GM13976 (cell line): ENCODE measurements at regions not wholly inside any gene's neighbourhood (a gene's known extent, or its start where the extent isn't known, plus 50 kb on each side); places are given as distances from the start of the nearest gene placed in this dataset.

ENCODE experiments used
- DNase-seq: peaks from one replicate; pipeline ENCODE4 v3.0.0; 2012; ENCODE audit warnings: low spot score
- CTCF ChIP-seq: IDR thresholded peaks from 2 replicates; pipeline ENCODE4 v1.5.1; 2012; ENCODE audit warnings: borderline replicate concordance, mild to moderate bottlenecking; ENCODE audit not compliant: insufficient read depth; ENCODE audit errors: extremely low read depth, missing control alignments, control extremely low read depth
- in situ Hi-C: fragments of 300-500 bp; cut with MboI; formaldehyde crosslinking; loops from one replicate; pipeline ENCODE4 v1.12.0; 2022; ENCODE audit warnings: low sequenced_read_pairs, mixed read lengths, inconsistent platforms; ENCODE audit not compliant: unreplicated experiment

GRCh38 chr2:134190062-134190806 lies 63.6 kb upstream of the MGAT5 start:
- TF ChIP-seq CTCF = no peak
- no peak for DNase-seq
- in situ Hi-C loops = no loop called here

GRCh38 chr2:134190807-134191203 lies 63.1 kb upstream of the MGAT5 start:
- in situ Hi-C loops = no loop called here
- DNase-seq = no peak
- no peak for TF ChIP-seq CTCF

- no peak for DNase-seq
- in situ Hi-C loops = no loop called here
- TF ChIP-seq CTCF = no peak
These were observed 62.0 kb upstream of the MGAT5 start for GRCh38 chr2:134191835-134192234.

- TF ChIP-seq CTCF = no peak
- no peak for DNase-seq
- in situ Hi-C loops = no loop called here
These were observed 60.9 kb upstream of the MGAT5 start for GRCh38 chr2:134193006-134193405.

GRCh38 chr2:134194519-134194918 lies 59.4 kb upstream of the MGAT5 start:
- no peak for DNase-seq
- TF ChIP-seq CTCF = no peak
- in situ Hi-C loops = no loop called here

GRCh38 chr2:134195341-134195740 lies 58.5 kb upstream of the MGAT5 start:
- no peak for TF ChIP-seq CTCF
- in situ Hi-C loops = no loop called here
- no peak for DNase-seq
